Right lobe of liver (tissue), 4 donors: ENCODE measurements at regions not wholly inside any gene's neighbourhood (a gene's known extent, or its start where the extent isn't known, plus 50 kb on each side); places are given as distances from the start of the nearest gene placed in this dataset.

ENCODE experiments used
- POLR2A ChIP-seq: fragments of 450-650 bp; IDR thresholded peaks from one replicate; pipeline ENCODE4 v1.6.1; 2017; ENCODE audit warnings: antibody characterized with exemption, mild to moderate bottlenecking
- TF ChIP-seq, protein P1 (sequence below), 4 donors: fragments of 200-600 bp in 3 of 4; fragments of 450-650 bp in 1 of 4; IDR thresholded peaks; one replicate each; pipeline versions ENCODE4 v1.5.1 to v1.8.0; 2016 to 2022; ENCODE audit warnings: antibody characterized with exemption in 4 of 4, mild to moderate bottlenecking in 2 of 4
- donor health status: DM: no; HTN: no; CAD: no.
- donor health status: DM: no; HTN: no; CAD: no.
- donor health status: DM: no; HTN: yes; CAD: no.

DNA sequence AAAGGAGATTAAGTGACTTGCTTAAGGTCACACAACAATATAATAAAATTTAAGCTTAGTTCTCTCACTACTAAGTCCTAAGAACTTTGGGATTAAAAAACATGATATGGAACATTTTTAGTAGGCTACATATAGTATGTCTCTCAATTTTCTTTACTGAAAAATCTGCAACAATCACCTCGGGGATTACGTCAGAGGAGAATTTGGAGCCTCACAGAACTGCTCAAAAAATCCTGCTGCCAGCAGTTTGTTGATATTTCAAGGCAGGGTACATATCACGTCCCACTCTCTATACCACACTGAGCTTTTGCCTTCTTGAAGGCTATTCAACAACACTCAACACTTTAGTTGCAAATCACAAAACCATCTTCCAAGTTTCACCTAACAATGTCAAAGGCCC is 561.6 kb upstream of the BTBD3 start:
- no peak for TF ChIP-seq POLR2A
- TF ChIP-seq, protein P1, sequence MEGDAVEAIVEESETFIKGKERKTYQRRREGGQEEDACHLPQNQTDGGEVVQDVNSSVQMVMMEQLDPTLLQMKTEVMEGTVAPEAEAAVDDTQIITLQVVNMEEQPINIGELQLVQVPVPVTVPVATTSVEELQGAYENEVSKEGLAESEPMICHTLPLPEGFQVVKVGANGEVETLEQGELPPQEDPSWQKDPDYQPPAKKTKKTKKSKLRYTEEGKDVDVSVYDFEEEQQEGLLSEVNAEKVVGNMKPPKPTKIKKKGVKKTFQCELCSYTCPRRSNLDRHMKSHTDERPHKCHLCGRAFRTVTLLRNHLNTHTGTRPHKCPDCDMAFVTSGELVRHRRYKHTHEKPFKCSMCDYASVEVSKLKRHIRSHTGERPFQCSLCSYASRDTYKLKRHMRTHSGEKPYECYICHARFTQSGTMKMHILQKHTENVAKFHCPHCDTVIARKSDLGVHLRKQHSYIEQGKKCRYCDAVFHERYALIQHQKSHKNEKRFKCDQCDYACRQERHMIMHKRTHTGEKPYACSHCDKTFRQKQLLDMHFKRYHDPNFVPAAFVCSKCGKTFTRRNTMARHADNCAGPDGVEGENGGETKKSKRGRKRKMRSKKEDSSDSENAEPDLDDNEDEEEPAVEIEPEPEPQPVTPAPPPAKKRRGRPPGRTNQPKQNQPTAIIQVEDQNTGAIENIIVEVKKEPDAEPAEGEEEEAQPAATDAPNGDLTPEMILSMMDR (IDR thresholded peaks at IDR 0.05): no peak
